Astrocyte (in vitro differentiated cells and primary cell): ENCODE measurements at regions not wholly inside any gene's neighbourhood (a gene's known extent, or its start where the extent isn't known, plus 50 kb on each side); places are given as distances from the start of the nearest gene placed in this dataset.

Source experiments
- EZH2 ChIP-seq: IDR thresholded peaks from 2 replicates; pipeline ENCODE4 v1.6.1; 2012; ENCODE audit warnings: mild to moderate bottlenecking, low read length, inconsistent platforms; ENCODE audit not compliant: insufficient read depth
- TF ChIP-seq, protein P1 (sequence below): IDR thresholded peaks from 2 replicates; pipeline ENCODE4 v1.5.1; 2011; ENCODE audit warnings: low read depth, mild to moderate bottlenecking, inconsistent platforms, low read length, moderate library complexity; ENCODE audit not compliant: insufficient read depth

DNA sequence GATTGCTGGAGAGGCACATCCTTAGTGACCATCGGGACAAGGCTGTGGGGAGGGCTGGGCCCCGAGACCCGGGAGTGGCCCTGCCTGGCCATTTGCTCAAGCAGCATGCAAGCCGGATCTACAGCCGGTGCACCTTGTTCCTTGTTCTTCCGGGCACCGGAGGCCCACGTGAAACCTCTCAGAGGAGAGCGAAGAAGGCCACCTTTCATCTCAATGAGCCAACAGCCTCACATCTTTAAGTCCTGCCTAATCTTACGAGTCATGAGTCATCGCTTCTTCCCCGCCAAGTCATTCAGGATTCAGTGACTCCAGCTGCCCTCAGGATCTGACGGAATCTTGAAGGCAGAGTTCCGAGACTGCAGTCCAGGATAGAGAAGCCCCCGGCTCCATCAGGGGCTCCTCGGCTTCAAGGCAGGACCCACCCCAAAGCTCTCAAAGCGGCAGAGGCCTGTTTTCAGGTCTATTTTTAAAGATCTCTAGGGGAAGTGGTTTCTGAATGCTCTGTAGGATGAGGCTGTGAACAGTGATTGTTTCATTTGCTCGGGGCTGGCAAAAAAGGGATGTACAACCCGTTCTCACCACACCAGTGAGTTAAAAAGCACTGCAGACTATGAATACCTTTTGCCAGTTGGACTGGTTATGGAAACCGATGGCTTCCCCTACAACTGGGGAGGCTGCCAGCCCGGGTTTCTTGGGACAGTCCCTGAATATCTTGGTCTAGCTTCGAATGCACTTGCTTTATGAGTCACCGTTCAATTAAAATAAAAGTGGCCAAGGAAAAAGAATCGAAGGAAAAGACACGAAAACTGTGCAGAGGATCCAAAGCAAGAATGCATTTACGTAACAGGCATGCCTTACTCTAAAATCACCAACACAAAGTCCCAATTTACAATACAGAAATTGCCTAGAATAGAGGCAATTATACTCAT lies 57.2 kb upstream of the ECHDC3 start:
- TF ChIP-seq, protein P1, sequence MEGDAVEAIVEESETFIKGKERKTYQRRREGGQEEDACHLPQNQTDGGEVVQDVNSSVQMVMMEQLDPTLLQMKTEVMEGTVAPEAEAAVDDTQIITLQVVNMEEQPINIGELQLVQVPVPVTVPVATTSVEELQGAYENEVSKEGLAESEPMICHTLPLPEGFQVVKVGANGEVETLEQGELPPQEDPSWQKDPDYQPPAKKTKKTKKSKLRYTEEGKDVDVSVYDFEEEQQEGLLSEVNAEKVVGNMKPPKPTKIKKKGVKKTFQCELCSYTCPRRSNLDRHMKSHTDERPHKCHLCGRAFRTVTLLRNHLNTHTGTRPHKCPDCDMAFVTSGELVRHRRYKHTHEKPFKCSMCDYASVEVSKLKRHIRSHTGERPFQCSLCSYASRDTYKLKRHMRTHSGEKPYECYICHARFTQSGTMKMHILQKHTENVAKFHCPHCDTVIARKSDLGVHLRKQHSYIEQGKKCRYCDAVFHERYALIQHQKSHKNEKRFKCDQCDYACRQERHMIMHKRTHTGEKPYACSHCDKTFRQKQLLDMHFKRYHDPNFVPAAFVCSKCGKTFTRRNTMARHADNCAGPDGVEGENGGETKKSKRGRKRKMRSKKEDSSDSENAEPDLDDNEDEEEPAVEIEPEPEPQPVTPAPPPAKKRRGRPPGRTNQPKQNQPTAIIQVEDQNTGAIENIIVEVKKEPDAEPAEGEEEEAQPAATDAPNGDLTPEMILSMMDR: no peak
- no peak for TF ChIP-seq EZH2
